Body of pancreas (tissue), 4 donors: ENCODE measurements at regions not wholly inside any gene's neighbourhood (a gene's known extent, or its start where the extent isn't known, plus 50 kb on each side); places are given as distances from the start of the nearest gene placed in this dataset.

ENCODE experiments used
- CTCF ChIP-seq, 7 experiments: fragments of 450-650 bp in 4 of 7; fragments of 200-600 bp in 3 of 7; sonication (generic) in 3 of 7; IDR thresholded peaks; one replicate each; pipeline ENCODE4 v1.5.1; 2016 to 2019; ENCODE audit warnings: antibody characterized with exemption in 7 of 7
- POLR2A ChIP-seq, 3 donors: fragments of 450-650 bp; IDR thresholded peaks; one replicate each; pipeline ENCODE4 v1.6.1; 2016; ENCODE audit warnings: antibody characterized with exemption in 3 of 3, mild to moderate bottlenecking in 2 of 3

GRCh38 chr3:159047361-159047760, 245.5 kb downstream of the MFSD1 start:
- TF ChIP-seq CTCF (IDR thresholded peaks at IDR 0.05) (no peak), POLR2A (IDR thresholded peaks at IDR 0.05) (no peak)
